GM23338 (cell line): ENCODE measurements at regions not wholly inside any gene's neighbourhood (a gene's known extent, or its start where the extent isn't known, plus 50 kb on each side); places are given as distances from the start of the nearest gene placed in this dataset.

ENCODE experiments used
- CREB1 ChIP-seq: fragments of 250-450 bp; sonication (Bioruptor Pico); IDR thresholded peaks from 2 replicates; pipeline ENCODE4 v1.5.0; 2020; ENCODE audit warnings: low read depth, mild to moderate bottlenecking, moderate library complexity
- EZH2 ChIP-seq: fragments of 200-600 bp; sonication (generic); IDR thresholded peaks from one replicate; pipeline ENCODE4 v1.8.0; 2017; ENCODE audit warnings: antibody characterized with exemption, mild to moderate bottlenecking, low read depth; ENCODE audit not compliant: unreplicated experiment
- EZH2phosphoT487 ChIP-seq: fragments of 200-600 bp; sonication (generic); IDR thresholded peaks from one replicate; pipeline ENCODE4 v1.8.1; 2018; ENCODE audit warnings: antibody characterized with exemption; ENCODE audit not compliant: unreplicated experiment
- POLR2AphosphoS5 ChIP-seq: IDR thresholded peaks from 2 replicates; pipeline ENCODE4 v1.6.1; 2016; ENCODE audit warnings: antibody characterized with exemption, low read depth
- TF ChIP-seq, protein P1 (sequence below), 2 experiments: fragments of 200-600 bp in 1 of 2; sonication (generic) in 1 of 2; conservative IDR thresholded peaks; 2 replicates each; pipeline versions ENCODE4 v1.5.1 to v1.6.1; 2016 to 2017; ENCODE audit warnings: antibody characterized with exemption in 2 of 2, low read depth in 2 of 2, mild to moderate bottlenecking in 2 of 2, moderate library complexity in 1 of 2
- TF ChIP-seq, protein P2 (sequence below): IDR thresholded peaks from one replicate; pipeline ENCODE4 v1.6.1; 2018; ENCODE audit warnings: antibody characterized with exemption; ENCODE audit not compliant: unreplicated experiment

DNA sequence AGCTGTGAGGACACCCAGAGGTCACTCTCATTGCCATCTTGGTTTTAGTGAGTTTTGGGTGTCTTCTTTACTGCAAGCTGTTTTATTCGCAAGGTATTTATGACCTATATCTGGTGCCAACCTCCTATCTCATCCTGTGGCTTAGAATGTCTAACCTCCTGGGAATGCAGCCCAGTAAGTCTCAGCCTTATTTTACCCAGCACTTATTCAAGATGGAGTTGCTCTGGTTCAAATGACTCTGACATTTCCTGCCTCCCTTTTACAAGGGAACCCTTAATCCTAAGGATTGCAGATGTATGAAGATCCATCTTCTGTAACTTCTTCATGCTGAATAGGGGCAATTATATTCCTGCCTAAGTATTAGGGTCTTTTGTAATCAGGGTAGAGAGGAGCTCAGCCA is 708.0 kb downstream of the TMEM182 start:
- TF ChIP-seq, protein P1, sequence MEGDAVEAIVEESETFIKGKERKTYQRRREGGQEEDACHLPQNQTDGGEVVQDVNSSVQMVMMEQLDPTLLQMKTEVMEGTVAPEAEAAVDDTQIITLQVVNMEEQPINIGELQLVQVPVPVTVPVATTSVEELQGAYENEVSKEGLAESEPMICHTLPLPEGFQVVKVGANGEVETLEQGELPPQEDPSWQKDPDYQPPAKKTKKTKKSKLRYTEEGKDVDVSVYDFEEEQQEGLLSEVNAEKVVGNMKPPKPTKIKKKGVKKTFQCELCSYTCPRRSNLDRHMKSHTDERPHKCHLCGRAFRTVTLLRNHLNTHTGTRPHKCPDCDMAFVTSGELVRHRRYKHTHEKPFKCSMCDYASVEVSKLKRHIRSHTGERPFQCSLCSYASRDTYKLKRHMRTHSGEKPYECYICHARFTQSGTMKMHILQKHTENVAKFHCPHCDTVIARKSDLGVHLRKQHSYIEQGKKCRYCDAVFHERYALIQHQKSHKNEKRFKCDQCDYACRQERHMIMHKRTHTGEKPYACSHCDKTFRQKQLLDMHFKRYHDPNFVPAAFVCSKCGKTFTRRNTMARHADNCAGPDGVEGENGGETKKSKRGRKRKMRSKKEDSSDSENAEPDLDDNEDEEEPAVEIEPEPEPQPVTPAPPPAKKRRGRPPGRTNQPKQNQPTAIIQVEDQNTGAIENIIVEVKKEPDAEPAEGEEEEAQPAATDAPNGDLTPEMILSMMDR (conservative IDR thresholded peaks at IDR 0.05; ENCODE audit: low read depth in 2 of 2), result no peak
- TF ChIP-seq POLR2AphosphoS5, result no peak
- TF ChIP-seq, protein P2, sequence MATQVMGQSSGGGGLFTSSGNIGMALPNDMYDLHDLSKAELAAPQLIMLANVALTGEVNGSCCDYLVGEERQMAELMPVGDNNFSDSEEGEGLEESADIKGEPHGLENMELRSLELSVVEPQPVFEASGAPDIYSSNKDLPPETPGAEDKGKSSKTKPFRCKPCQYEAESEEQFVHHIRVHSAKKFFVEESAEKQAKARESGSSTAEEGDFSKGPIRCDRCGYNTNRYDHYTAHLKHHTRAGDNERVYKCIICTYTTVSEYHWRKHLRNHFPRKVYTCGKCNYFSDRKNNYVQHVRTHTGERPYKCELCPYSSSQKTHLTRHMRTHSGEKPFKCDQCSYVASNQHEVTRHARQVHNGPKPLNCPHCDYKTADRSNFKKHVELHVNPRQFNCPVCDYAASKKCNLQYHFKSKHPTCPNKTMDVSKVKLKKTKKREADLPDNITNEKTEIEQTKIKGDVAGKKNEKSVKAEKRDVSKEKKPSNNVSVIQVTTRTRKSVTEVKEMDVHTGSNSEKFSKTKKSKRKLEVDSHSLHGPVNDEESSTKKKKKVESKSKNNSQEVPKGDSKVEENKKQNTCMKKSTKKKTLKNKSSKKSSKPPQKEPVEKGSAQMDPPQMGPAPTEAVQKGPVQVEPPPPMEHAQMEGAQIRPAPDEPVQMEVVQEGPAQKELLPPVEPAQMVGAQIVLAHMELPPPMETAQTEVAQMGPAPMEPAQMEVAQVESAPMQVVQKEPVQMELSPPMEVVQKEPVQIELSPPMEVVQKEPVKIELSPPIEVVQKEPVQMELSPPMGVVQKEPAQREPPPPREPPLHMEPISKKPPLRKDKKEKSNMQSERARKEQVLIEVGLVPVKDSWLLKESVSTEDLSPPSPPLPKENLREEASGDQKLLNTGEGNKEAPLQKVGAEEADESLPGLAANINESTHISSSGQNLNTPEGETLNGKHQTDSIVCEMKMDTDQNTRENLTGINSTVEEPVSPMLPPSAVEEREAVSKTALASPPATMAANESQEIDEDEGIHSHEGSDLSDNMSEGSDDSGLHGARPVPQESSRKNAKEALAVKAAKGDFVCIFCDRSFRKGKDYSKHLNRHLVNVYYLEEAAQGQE, result no peak
- no peak for TF ChIP-seq CREB1 (CRISPR knock-in tag)
- TF ChIP-seq EZH2, result no peak
- TF ChIP-seq EZH2phosphoT487, result no peak
